SK-N-SH (cell line): ENCODE measurements at regions not wholly inside any gene's neighbourhood (a gene's known extent, or its start where the extent isn't known, plus 50 kb on each side); places are given as distances from the start of the nearest gene placed in this dataset.

ENCODE experiments used
- CTCF ChIA-PET: fragments of 300-600, 350-600 bp; formaldehyde crosslinking; extraction: SDS; loops from one replicate; lab custom pipeline; 2021; lab: Yijun Ruan, JAX
- POLR2A ChIA-PET: fragments of 350-600 bp; sonication (Branson Sonifier 250); formaldehyde crosslinking; extraction: SDS; loops from one replicate; lab custom pipeline; 2020; ENCODE audit warnings: antibody characterized with exemption, inconsistent platforms; lab: Yijun Ruan, JAX
- DNase-seq: peaks from one replicate; pipeline ENCODE4 v3.0.0; 2012
- H2AFZ ChIP-seq: fragments of 200-600 bp; sonication (generic); 2 replicates; pipeline ENCODE4 v1.8.1; 2016; ENCODE audit warnings: antibody characterized with exemption, mild to moderate bottlenecking, low read depth
- H3F3A ChIP-seq: fragments of 200-600 bp; sonication (generic); replicated peaks from 2 replicates; pipeline ENCODE3; 2016; ENCODE audit warnings: antibody characterized with exemption, mild to moderate bottlenecking; ENCODE audit not compliant: insufficient read depth
- H3K27ac ChIP-seq, 2 experiments: fragments of 200-500 bp in 1 of 2; fragments of 200-600 bp in 1 of 2; sonication (Bioruptor generic) in 1 of 2; sonication (generic), shearing (Covaris generic) in 1 of 2; 2 replicates each; pipeline versions ENCODE4 v1.5.1 to v1.6.1; 2014 to 2016; ENCODE audit warnings: low read depth in 2 of 2, inconsistent platforms in 1 of 2, low read length in 1 of 2, mild to moderate bottlenecking in 1 of 2, mixed read lengths in 1 of 2
- H3K27me3 ChIP-seq: fragments of 200-600 bp; sonication (generic), shearing (Covaris generic); 2 replicates; pipeline ENCODE4 v1.6.1; 2016; ENCODE audit warnings: mixed run types; ENCODE audit not compliant: insufficient read depth
- H3K36me3 ChIP-seq, 2 experiments: fragments of 200-500 bp in 1 of 2; fragments of 200-600 bp in 1 of 2; sonication (Bioruptor generic) in 1 of 2; sonication (generic) in 1 of 2; replicated peaks in 1 of 2; 2 replicates each; pipeline versions ENCODE3 to v1.5.1; 2014 to 2016; ENCODE audit warnings: low read length in 1 of 2, mild to moderate bottlenecking in 1 of 2; ENCODE audit not compliant: insufficient read depth in 2 of 2, control insufficient read depth in 1 of 2
- H3K4me1 ChIP-seq, 2 experiments: fragments of 200-500 bp in 1 of 2; fragments of 200-600 bp in 1 of 2; sonication (Bioruptor generic) in 1 of 2; sonication (generic), shearing (Covaris generic) in 1 of 2; 2 replicates each; pipeline versions ENCODE4 v1.5.1 to v1.6.1; 2014 to 2016; ENCODE audit warnings: low read depth in 1 of 2, low read length in 1 of 2, mixed run types in 1 of 2; ENCODE audit not compliant: insufficient read depth in 2 of 2, control insufficient read depth in 1 of 2
- H3K4me2 ChIP-seq: fragments of 200-600 bp; sonication (generic), shearing (Covaris generic); 2 replicates; pipeline ENCODE4 v1.6.1; 2017; ENCODE audit warnings: mixed run types
- H3K4me3 ChIP-seq, 2 experiments: fragments of 200-500 bp in 1 of 2; fragments of 200-600 bp in 1 of 2; sonication (Bioruptor generic) in 1 of 2; sonication (generic), shearing (Covaris generic) in 1 of 2; 2 replicates each; pipeline versions ENCODE4 v1.5.1 to v1.8.1; 2014 to 2016; ENCODE audit warnings: low read depth in 2 of 2, inconsistent platforms in 1 of 2, low read length in 1 of 2, mild to moderate bottlenecking in 1 of 2, mixed read lengths in 1 of 2, moderate library complexity in 1 of 2
- H3K79me2 ChIP-seq: fragments of 200-600 bp; sonication (generic); 2 replicates; pipeline ENCODE4 v1.8.1; 2017; ENCODE audit warnings: mild to moderate bottlenecking; ENCODE audit not compliant: insufficient read depth
- H3K9ac ChIP-seq: fragments of 200-600 bp; sonication (generic); 2 replicates; pipeline ENCODE4 v1.6.1; 2017; ENCODE audit warnings: mixed run types
- H3K9me2 ChIP-seq: fragments of 200-600 bp; sonication (generic); 2 replicates; pipeline ENCODE4 v1.6.1; 2017; ENCODE audit warnings: mixed run types
- H3K9me3 ChIP-seq: fragments of 200-600 bp; sonication (generic); 2 replicates; pipeline ENCODE4 v1.6.1; 2017; ENCODE audit warnings: mixed run types, mild to moderate bottlenecking, moderate library complexity
- H4K20me1 ChIP-seq: fragments of 200-600 bp; sonication (generic); 2 replicates; pipeline ENCODE4 v1.6.1; 2017; ENCODE audit warnings: mild to moderate bottlenecking, mixed run types; ENCODE audit not compliant: insufficient read depth
- CTCF ChIP-seq: fragments of 200-600 bp; sonication (generic); IDR thresholded peaks from 2 replicates; pipeline ENCODE4 v1.6.1; 2017; ENCODE audit warnings: antibody characterized with exemption, mild to moderate bottlenecking, moderate library complexity
- JUND ChIP-seq: IDR thresholded peaks from 2 replicates; pipeline ENCODE4 v1.4.0; 2012
- MXI1 ChIP-seq: IDR thresholded peaks from 2 replicates; pipeline ENCODE4 v1.6.1; 2012; ENCODE audit warnings: mild to moderate bottlenecking, low read depth, low read length, improper control_type of control experiment
- NFIC ChIP-seq: IDR thresholded peaks from 2 replicates; pipeline ENCODE4 v1.4.0; 2012; ENCODE audit warnings: borderline replicate concordance
- NRF1 ChIP-seq: IDR thresholded peaks from 2 replicates; pipeline ENCODE4 v1.6.1; 2012; ENCODE audit warnings: low read depth, mild to moderate bottlenecking, low read length
- RAD21 ChIP-seq: IDR thresholded peaks from 2 replicates; pipeline ENCODE4 v1.6.1; 2012; ENCODE audit warnings: mild to moderate bottlenecking, low read length
- RXRA ChIP-seq: IDR thresholded peaks from 2 replicates; pipeline ENCODE4 v1.4.0; 2012; ENCODE audit warnings: low read depth, mild to moderate bottlenecking, borderline replicate concordance
- SIN3A ChIP-seq: IDR thresholded peaks from 2 replicates; pipeline ENCODE4 v1.6.1; 2012; ENCODE audit warnings: low read depth, mild to moderate bottlenecking, low read length, moderate library complexity, borderline replicate concordance
- SMC3 ChIP-seq: IDR thresholded peaks from 2 replicates; pipeline ENCODE4 v1.6.1; 2012; ENCODE audit warnings: low read depth, low read length, improper control_type of control experiment
- TAF1 ChIP-seq: IDR thresholded peaks from 2 replicates; pipeline ENCODE4 v1.6.1; 2012; ENCODE audit warnings: low read depth, mild to moderate bottlenecking, low read length, moderate library complexity, borderline replicate concordance
- TCF12 ChIP-seq: IDR thresholded peaks from 2 replicates; pipeline ENCODE4 v1.4.0; 2012
- TEAD4 ChIP-seq: IDR thresholded peaks from 2 replicates; pipeline ENCODE4 v1.4.0; 2012; ENCODE audit warnings: mild to moderate bottlenecking, borderline replicate concordance; ENCODE audit not compliant: insufficient read depth
- USF1 ChIP-seq: IDR thresholded peaks from 2 replicates; pipeline ENCODE4 v1.4.0; 2012; ENCODE audit warnings: low read depth, borderline replicate concordance
- YY1 ChIP-seq: IDR thresholded peaks from 2 replicates; pipeline ENCODE4 v1.4.0; 2012; ENCODE audit warnings: low read depth, mild to moderate bottlenecking
- WGBS: methylation state at CpG from one replicate; pipeline ENCODE4 v1.1.6; 2017; ENCODE audit warnings: low lambda C conversion rate; 5-methylcytosine and 5-hydroxymethylcytosine counted together
- TF ChIP-seq, protein P1 (sequence below): IDR thresholded peaks from 2 replicates; pipeline ENCODE4 v1.6.1; 2012; ENCODE audit warnings: mild to moderate bottlenecking, low read depth, low read length, moderate library complexity

GRCh38 chr2:165015052-165015642 is 59.8 kb upstream of the SLC38A11 start:
- WGBS = 36% methylated on average over 4 of the region's 4 CpGs
- peaks cover 0 to 5% of the 10 kb centered on the region in 2 experiments; a peak in 2 of 4 replicates for H3K4me1 ChIP-seq
- TF ChIP-seq TCF12 = no peak
- no peak for TF ChIP-seq JUND
- no peak for TF ChIP-seq SIN3A
- TF ChIP-seq NRF1 = 0 out of 2 replicates have a peak, but pooled peaks have one; percentile 5
- TF ChIP-seq, protein P1, sequence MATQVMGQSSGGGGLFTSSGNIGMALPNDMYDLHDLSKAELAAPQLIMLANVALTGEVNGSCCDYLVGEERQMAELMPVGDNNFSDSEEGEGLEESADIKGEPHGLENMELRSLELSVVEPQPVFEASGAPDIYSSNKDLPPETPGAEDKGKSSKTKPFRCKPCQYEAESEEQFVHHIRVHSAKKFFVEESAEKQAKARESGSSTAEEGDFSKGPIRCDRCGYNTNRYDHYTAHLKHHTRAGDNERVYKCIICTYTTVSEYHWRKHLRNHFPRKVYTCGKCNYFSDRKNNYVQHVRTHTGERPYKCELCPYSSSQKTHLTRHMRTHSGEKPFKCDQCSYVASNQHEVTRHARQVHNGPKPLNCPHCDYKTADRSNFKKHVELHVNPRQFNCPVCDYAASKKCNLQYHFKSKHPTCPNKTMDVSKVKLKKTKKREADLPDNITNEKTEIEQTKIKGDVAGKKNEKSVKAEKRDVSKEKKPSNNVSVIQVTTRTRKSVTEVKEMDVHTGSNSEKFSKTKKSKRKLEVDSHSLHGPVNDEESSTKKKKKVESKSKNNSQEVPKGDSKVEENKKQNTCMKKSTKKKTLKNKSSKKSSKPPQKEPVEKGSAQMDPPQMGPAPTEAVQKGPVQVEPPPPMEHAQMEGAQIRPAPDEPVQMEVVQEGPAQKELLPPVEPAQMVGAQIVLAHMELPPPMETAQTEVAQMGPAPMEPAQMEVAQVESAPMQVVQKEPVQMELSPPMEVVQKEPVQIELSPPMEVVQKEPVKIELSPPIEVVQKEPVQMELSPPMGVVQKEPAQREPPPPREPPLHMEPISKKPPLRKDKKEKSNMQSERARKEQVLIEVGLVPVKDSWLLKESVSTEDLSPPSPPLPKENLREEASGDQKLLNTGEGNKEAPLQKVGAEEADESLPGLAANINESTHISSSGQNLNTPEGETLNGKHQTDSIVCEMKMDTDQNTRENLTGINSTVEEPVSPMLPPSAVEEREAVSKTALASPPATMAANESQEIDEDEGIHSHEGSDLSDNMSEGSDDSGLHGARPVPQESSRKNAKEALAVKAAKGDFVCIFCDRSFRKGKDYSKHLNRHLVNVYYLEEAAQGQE = peak; percentile 92
- peak; percentile 97 for TF ChIP-seq CTCF
- TF ChIP-seq RAD21 = peak; percentile 84
- peak; percentile 88 for TF ChIP-seq SMC3
- TF ChIP-seq MXI1 = peak; percentile 31; the same call in 1 of the 2 replicates
- TF ChIP-seq, all 33 proteins: peak for 6
- no peaks in the 10 kb centered on the region for H4K20me1 ChIP-seq
- ChIA-PET POLR2A (no interaction called here), CTCF (interaction anchor here (0.6 to 7.5 kb wide), 39 partner anchors 9 to 859 kb away, joined by 3 to 300 read pairs (median 4); partner anchors contain the start of genes SCN2A and SCN3A)
- no peaks in the 10 kb centered on the region for H3F3A ChIP-seq
- H3K79me2 ChIP-seq = no peaks in the 10 kb centered on the region
- no peak overlapping the region for H3K9ac ChIP-seq
- H3K9me2 ChIP-seq = no peaks in the 10 kb centered on the region
- no peaks in the 10 kb centered on the region for H3K36me3 ChIP-seq
- DNase-seq = peak; percentile 70
- no peak overlapping the region for H3K4me2 ChIP-seq
- H2AFZ ChIP-seq = no peak overlapping the region
- peak overlapping the region in 1 of 2 experiments; percentile 23; a peak in 1 of 4 replicates for H3K4me3 ChIP-seq
- H3K27ac ChIP-seq = no peak overlapping the region
- H3K9me3 ChIP-seq = no peaks in the 10 kb centered on the region
- no peaks in the 10 kb centered on the region for H3K27me3 ChIP-seq

GRCh38 chr2:165013944-165014619 is 58.8 kb upstream of the SLC38A11 start:
- Histone ChIP-seq H4K20me1 (no peaks in the 10 kb centered on the region), H3K79me2 (no peaks in the 10 kb centered on the region), H3F3A (no peaks in the 10 kb centered on the region), H3K9ac (no peak overlapping the region), H3K4me3 (no peak overlapping the region), H2AFZ (no peak overlapping the region), H3K27ac (no peak overlapping the region), H3K4me2 (no peak overlapping the region), H3K36me3 (no peaks in the 10 kb centered on the region), H3K9me3 (no peaks in the 10 kb centered on the region), H3K9me2 (no peaks in the 10 kb centered on the region), H3K27me3 (no peaks in the 10 kb centered on the region), H3K4me1 (peaks cover 0 to 5% of the 10 kb centered on the region in 2 experiments; a peak in 2 of 4 replicates)
- 55% methylated on average over 1 of the region's 1 CpG for WGBS
- ChIA-PET POLR2A (no interaction called here), CTCF (interaction anchor here (0.7 to 7.5 kb wide), 30 partner anchors 9 to 860 kb away, joined by 3 to 300 read pairs (median 3); partner anchors contain the start of gene SCN3A)
- DNase-seq = no peak
- TF ChIP-seq USF1 (no peak), TAF1 (no peak), TEAD4 (no peak), MXI1 (no peak), NFIC (no peak), RXRA (no peak), YY1 (no peak)
- TF ChIP-seq, protein P1 = no peak
